T-helper 1 cell (primary cell): ENCODE measurements at regions not wholly inside any gene's neighbourhood (a gene's known extent, or its start where the extent isn't known, plus 50 kb on each side); places are given as distances from the start of the nearest gene placed in this dataset.
A peak's percentile ranks its signal among the peaks of the same experiment; 100 is the strongest.
"Not testable (repeated sequence)": the region's sequence is repeated elsewhere in the genome, so short reads cannot be mapped to it uniquely, and the experiment has no call there.

ENCODE experiments used
- DNase-seq, 5 donors: peaks; one replicate each; pipeline ENCODE4 v3.0.0-alpha.2; 2012 to 2020

DNA sequence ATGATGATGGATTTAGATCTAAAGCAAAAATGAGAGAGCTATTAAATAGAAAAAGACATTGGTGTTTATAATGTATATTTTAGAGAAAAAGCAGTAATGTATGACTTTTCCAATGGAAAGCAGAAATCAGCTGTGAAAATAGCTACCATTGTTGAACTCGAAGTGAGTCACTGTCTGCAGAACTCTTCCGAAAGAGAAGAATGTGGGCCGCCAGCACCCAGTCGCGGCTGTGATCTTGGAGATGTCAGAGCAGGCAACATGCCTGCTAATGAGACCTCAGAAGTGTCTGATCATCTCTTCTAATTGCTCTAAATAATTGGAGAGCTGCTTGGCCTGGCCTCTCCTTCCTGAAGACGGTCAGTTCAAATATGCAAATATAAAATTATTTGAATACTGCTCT lies 333.6 kb upstream of the RUNX1 start:
- no peak for DNase-seq

DNA sequence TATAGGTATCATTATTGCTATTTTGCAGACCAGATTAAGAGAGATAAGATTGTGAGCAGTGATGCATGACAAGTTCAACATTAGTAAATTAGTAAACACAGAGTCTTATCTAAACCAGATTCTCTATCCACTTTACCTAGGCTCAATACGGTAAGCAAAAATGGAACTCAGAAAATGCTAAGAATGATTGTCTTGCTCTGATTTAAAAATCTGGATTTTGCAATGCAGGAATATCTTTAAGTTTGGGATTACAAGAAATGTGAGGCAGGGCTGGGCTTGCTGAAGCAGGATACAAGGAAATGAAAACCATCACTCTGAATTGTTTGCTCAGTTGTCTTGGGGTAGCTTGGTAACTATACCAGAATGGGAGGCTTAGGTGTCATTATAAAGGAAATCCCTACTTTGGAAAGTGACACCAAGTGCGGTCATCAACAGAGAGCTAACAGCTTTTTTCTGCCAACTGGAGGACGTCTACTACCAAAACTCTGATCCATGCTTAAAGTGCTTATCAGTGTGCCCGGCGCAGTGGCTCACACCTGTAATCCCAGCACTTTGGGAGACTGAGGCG lies 332.7 kb upstream of the RUNX1 start:
- no peak for DNase-seq

- not testable (repeated sequence) for DNase-seq
These were observed 331.2 kb upstream of the RUNX1 start for GRCh38 chr21:35380304-35380703.

DNA sequence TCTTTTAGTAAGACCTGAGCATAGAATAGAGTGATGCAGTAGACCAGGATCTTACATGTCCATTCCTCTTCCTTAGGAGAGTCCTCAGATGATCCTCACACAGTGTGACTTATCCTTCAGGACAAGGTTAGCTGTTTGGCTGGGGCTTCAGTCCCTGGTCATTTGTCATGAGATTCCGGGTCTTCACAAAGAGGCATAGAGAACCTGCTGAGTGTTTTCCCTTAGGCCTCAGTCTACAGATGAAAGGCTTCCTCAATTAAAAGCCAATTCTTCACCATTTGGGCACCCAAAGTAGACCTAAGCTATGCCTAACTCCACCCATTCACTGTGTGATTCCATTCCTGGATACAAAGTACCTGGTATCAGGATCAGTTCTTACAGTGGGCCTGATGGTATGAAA lies 329.8 kb upstream of the RUNX1 start:
- no peak for DNase-seq

DNA sequence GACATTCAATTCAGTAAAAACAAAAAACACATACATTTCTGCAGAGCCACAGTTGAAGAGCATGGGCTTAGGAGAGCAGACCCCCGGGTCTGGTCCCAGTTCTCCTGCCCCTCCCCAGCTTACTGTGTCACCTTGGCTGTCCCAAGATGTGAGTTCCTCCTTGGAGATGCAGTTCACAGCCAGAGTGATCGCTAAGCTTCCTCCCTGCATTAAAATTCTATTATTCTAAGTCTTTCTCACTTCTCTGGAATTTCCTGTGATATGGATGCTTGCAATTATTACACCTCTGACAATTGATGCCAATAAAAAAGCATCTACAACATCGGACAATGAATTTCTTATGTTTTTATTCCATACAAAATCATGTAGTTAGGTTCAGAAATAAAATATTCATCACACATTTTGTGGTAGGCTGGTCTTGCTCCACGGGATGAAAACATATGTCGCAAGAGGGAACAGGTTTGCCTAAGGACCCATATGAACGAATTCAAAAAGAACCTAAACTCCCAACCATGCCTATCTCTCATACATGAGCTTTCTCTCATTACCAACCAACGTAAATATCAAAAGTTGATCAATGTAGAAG lies 328.5 kb upstream of the RUNX1 start:
- no peak for DNase-seq

- DNase-seq: no peak
These were observed 327.5 kb upstream of the RUNX1 start for GRCh38 chr21:35376406-35377135.

DNA sequence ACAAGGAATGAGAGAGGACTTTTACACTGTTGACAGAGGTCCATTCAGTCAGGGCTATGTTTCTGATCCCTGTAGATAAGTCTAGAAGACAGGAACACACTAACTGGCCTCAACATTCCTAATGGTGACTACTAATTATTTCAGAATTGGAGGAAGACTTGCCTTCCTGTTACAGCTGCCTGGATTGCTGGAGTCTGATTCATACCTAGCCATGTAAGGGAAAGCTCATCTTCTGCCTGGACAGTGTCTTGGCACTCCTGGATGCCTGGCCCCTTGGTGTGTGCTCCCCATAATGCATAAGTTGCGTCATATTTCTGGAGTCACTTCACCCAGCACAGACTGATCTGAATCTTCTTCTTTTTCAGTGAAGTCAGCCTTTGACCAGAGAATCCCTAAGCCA lies 326.0 kb upstream of the RUNX1 start:
- no peak for DNase-seq

DNA sequence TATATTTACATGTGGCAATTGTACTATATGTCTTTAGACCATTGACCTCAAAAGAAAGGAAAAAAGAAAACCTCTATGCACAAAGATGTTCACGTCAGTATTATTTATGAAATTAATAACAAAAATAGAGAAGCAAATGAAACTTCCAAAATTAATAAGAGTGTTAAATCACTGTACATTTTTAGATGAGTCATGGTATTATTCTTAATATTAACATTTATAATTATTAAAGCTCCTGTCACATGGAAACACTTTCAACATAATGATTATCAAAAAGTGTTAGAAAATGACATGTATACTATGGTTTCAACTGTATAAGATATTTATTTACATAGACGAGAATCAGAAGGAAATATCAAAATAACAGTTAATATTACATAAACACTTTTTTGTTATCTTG lies 324.9 kb upstream of the RUNX1 start:
- DNase-seq: no peak

DNA sequence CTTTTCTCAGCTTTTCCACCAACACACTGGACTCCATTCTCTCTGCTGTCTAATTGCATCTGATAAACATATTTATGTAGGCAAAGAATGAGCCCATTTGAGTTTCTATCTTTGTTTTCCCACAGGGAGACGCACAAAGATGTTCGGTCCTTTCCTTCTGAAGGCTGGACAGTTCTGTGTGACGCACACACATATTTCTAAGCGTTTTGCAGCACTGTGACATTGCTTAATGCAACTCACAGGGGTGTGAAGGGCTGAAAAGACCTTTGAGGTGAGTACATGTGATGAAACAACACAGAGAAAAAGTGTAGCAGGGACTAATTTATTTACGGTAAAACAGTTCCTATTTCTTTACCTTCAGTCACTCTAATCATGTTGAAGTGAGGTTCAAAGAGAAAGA lies 323.1 kb upstream of the RUNX1 start:
- no peak for DNase-seq

GRCh38 chr21:35370671-35371070 lies 321.6 kb upstream of the RUNX1 start:
- no peak for DNase-seq

DNA sequence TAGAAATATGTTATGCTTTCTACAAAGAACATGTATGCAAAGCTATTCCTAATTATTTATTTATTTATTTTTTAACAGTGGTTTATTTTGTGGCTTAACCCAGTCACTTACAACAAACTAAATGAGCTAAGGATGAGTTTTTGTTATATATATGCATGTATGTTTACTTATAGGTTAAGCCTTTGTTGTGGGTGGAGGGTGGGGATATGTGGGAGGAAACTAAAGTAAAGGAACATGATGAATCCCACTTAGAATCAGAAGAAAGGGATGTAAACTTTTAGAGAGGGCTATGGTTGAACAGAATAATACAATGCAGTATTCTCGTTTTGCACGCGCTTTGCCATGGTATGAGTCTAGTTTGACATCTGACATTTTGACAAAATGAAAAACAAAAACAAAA lies 321.0 kb upstream of the RUNX1 start:
- no peak for DNase-seq

DNA sequence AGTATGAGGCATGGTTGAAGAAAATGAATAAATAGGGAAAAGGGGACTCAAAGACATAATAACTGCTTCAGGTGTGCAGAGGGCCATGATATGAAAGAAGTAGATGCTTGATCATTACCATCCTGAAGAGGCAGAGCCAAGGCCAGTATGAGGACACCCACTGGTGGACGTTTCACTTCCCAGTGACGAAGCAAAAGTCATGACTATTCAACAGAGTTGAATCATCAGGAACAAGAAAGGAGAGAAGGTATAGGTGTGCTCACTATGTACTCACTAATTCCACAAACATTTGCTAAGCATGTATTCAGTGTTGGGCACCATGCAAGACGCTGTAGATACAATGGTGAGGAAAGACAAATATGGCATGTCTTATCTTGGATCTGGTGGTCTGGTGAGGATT lies 319.2 kb upstream of the RUNX1 start:
- no peak for DNase-seq

DNA sequence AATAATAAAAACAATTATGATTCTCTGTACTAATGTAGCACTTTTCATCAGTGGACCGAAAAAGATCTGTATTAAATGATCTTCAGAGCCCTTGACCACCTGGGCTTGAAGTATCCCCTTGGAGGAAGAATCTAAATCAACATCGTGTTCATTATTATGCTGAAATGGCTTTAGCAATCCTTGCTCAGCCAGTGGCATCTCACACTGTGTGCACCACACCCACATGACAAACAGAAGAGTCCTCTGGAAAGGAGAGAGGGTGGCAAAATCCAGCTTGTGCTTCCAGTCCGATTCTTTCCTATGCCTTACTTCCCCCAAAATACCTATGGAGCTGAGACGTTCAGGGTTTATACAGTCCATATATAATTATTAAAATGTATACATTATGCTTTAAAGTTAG lies 318.5 kb upstream of the RUNX1 start:
- no peak for DNase-seq

DNA sequence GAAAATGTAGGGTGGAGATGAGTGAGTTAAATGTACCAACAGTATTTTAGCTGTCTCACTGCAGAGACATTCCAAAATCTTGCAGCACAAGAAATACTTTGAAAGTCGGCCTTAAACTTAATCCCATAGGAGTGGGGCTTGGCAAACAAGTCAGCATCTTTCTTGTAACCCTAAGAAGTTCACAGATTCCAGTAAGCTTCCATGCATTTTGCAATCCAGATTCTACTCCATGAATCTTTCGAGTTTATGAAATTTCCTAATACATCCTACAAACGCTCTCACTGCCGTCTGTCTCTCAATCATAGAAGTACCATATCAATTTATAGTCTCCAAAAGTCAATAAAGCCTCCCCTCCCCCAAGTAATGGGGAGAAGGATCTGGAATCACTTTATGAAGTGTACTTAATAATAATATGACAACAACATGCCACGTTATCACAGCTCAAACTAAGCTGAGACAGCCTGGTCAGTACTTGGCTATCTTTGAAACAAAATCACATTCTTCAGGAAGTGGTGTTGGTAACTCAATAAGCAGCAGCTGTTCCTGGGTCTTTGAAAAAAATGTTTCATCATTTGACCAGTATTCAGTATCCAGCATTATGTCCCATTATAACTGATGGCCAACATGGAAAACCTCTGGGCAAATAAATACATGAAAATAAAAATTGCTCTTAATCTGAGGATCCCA lies 317.4 kb upstream of the RUNX1 start:
- no peak for DNase-seq

GRCh38 chr21:35363458-35363857 lies 314.4 kb upstream of the RUNX1 start:
- no peak for DNase-seq

DNA sequence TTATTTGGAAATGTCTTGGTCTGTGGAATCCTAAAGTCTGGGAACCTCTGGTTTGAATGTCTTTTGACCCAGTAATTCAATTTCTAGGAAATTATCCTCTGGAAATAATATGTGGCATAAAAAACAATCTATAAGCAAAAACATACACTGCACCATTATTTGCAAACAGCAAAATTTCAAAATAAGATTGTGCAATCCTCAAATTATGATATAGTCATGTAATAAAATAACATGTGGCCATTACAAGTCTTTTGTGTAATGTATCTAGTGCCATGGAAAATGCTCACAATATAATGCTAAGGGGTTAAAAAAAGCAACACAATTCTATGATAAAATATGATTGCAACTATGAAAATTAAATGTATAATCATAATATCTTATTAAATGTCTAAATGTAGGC lies 312.9 kb upstream of the RUNX1 start:
- DNase-seq: no peak

DNA sequence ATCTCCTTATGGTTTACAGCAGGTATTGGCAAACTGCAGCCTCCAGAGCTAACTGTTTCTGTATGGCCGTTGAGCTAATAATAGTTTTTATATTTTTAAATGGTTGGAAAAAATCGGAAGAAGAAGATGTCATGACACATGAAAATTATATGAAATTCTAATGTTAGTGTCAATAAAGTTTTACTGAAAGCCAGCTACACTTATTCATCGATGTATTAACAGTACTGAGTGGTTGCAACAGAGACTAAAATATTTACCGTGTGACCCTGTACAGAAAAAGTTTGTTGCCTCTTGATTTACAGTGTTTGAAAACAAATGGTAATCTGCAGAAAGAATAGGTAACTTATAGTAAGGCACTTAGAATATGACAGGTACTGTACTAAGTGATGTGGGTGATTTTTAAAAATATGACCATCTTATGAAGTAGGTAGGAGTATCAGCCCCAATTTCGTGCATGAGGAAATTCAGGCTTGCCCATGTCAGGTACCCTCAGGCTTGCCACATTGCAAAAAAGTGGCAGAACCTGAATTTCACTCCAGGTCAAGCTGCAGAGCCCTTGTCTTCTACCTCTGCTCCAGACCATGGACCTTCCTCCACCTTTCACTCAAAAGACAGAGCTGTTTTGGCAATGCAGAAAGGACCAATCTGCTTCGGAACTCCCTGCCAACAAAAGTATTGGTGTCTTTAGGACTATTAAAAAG lies 311.9 kb upstream of the RUNX1 start:
- no peak for DNase-seq

GRCh38 chr21:35359076-35359475 lies 310.0 kb upstream of the RUNX1 start:
- no peak for DNase-seq

DNA sequence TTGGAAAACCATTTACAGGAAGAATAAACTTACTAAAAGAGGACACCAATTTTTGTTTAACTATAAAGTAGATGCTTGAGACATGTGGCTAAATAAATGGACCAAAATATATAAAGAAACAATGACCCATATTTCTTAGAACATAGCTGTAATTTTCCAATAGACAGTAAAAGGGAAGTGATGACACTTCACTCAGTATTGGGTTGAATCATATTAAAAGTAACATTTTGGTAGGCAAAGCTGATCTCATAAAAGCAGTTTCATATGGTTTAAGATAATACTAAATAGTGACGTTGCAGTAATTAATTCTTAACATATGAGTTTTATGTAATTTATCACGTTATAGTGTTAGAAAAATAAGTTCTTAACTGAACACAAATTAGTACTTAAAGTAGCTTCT lies 308.9 kb upstream of the RUNX1 start:
- peak in 1 of 5 donors; percentile 69 for DNase-seq

DNA sequence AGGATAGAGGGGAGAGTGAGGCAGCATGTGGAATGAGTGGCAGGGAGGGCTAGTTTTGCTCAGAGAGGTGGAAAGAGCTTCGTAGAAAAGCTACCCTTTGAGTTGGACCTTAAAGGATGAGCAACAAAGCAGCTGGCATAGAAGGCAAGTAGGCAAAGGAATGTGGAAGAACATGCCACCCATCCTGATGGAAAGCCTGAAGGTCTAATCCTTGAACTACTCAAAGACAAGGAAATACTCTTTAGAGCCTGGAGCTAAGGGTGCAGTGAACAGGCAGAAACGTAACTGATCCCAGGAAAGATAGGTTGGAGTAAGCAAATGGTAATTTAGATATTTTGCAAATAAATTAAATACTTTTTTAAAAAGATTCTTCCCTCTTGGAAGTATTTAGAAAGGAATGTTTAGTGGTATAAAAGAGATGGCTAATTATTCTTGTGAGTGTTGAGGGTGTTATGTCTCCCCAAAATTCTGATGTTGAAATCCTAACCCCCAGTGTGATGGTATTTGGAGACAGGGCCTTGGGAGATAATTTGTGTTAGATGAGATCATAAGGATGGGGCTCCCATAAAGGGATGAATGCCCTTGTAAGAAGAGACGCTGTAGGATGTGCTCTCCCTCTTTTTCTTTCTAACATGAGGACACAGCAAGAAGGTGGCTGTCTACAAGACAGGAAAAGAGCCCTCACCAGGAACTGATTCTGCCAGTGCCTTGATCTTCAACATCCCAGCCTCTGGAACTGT lies 308.1 kb upstream of the RUNX1 start:
- DNase-seq: no peak

DNA sequence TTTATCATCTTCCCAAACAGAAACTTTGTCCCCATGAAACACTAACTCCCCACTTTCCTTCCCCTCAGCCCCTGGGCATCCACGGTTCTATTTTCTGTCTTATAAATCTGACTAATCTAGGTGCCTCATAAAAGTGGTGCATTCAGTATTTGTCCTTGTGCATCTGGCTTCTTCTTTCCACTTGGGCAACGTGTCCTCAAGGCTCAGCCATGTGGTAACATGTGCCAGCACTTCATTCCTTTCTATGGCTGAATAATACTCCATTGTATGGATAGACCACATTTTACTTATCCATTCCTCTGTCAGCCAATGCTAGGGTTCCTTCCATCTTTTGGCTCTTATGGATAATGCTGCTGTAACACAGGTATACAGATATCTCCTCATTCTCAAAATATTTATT lies 305.0 kb upstream of the RUNX1 start:
- no peak for DNase-seq

DNA sequence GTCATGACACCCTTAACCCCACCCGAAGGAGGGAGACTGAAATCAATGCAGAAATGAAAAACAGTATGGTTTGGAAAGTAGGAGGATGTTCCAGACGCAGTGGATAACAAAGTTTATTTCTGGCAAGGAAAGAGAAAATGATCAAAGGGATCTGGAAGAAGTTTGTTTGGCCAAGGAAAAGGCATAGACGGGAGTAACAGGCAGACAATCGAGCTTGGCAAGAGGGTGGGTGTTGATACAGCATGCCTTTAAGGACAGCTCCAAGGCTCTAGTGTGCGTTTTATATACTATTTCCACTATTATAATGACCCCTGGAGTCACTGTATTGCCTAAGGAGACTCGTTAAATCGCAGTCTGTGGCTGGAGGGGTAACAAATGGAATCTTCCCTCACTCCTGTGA lies 303.7 kb upstream of the RUNX1 start:
- DNase-seq: no peak
